ENCODE measurements at regions not wholly inside any gene's neighbourhood (a gene's known extent, or its start where the extent isn't known, plus 50 kb on each side); places are given as distances from the start of the nearest gene placed in this dataset.

GRCh38 chr18:78862395-78862794, 117.2 kb upstream of the SALL3 start:
- intact Hi-C loops (cut with micrococcal nuclease): no loop called here

GRCh38 chr18:78865056-78865598, 114.5 kb upstream of the SALL3 start:
- intact Hi-C loops (cut with micrococcal nuclease): no loop called here

- intact Hi-C loops (cut with micrococcal nuclease): no loop called here
Observed at GRCh38 chr18:78865771-78866310, 113.8 kb upstream of the SALL3 start.

- intact Hi-C loops (cut with micrococcal nuclease): no loop called here
Observed at GRCh38 chr18:78867131-78867530, 112.5 kb upstream of the SALL3 start.

- intact Hi-C loops (cut with micrococcal nuclease): no loop called here
Observed at GRCh38 chr18:78868330-78869316, 111.0 kb upstream of the SALL3 start.

GRCh38 chr18:78871618-78872017, 108.0 kb upstream of the SALL3 start:
- intact Hi-C loops (cut with micrococcal nuclease): no loop called here

DNA sequence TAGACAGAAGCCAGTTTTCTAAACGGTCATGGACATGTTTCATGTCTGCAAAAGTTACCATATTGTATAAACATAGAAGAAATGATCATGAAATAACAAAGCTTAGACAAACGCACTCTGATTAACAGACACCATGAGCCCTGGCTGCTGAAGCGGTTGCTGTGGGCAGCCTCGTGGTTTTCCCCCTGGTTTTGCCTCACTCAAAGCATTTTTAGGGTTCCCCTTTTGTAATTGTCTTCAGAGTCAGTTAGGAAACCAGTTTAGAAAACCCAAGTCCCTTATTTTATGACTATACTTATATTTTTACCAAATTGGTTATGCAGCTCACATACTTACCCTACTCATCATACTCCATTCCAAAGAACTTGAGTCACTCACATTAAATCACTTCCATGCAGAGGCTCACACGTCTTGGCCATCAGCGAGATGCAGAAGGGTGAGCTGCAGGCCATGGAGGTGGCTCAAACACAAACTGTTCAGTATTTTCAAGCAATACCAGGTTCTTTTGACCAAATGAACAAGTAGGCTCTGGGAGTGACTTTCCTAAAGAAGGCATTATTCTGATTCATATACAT, 105.6 kb upstream of the SALL3 start:
- intact Hi-C loops (cut with micrococcal nuclease): no loop called here

DNA sequence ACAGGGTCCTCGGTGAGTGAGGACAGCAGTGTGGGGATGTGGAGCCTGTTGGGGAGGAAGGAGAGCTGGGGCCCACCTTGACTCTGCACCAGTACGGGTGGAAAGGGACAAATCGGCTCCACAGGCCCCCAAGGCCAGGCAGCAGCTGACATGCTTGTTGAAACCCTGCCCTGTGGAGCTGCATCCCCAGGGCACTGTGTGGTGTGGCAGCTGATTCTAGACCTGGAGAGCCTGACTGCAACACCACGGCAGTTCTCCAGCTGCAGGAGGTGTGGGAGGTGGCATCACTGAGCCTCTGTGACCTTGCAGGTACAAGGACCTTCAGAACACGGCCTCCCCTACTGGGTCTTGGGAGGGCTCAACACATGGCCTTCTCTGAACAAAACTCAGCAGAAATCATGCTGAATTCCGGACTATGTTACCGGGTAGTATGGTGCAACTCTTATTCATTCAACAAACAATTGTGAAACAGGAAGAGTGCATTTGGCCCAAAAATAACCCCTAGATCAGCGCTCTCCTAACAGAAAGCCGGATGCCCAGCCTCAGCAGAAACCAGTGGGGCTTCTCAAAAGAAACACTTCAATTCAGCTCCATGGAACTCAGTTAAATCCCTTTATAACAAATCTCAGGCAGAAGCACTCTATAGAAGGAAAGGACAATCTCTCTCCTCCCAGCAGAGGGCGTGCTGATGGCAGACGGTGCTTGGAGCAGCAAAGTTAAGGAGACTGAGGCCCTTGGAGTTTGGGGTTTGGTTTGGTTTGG, 104.4 kb upstream of the SALL3 start:
- intact Hi-C loops (cut with micrococcal nuclease): loop anchor here (5.0 kb wide), 1 partner anchor 767 kb away; no protein-coding TSS in a partner anchor

DNA sequence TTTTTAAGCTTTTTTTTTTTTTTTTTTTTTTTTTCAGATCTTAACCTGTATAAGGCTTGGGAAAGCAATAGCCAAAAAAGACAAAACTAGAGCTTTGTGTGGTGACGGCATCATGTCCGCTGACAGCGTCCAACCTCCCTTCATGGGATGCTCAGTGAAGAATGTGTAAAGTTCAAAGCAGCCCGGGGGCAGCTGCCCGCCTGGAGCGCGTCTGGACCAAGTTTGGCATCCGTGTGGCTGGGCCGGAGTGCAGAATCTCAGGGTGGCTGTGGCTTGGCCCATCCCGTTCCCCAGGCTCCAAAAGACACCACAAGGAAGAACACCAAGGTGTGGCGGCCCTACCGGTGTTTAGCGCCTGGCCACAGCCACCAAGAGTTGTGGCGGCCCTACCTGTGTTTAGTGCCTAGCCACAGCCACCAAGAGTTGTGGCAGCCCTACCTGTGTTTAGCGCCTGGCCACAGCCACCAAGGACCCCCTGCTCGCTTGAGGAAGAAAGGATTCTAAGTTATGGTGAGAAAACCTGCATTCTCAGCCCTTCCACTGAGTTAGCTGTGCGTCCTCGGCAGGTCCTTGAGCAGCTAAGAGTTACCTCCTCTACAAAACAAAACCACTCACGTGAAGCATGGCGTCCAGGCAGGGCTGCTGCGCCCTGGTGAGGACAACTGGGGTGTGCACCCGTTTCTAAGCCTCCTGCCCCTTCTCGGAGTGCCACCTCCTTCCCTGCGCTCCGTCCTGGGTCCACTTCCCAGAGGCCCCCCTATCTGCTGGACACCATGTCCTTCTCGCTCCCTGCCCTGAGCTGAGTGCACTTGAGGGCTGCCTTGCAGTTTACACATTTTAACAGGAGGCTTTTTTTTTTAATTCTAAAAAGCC, 103.6 kb upstream of the SALL3 start:
- intact Hi-C loops (cut with micrococcal nuclease): loop anchor here (5.0 kb wide), 1 partner anchor 766 kb away; no protein-coding TSS in a partner anchor

- intact Hi-C loops (cut with micrococcal nuclease): loop anchor here (5.0 kb wide), 1 partner anchor 765 kb away; no protein-coding TSS in a partner anchor
Observed at GRCh38 chr18:78876868-78877267, 102.8 kb upstream of the SALL3 start.

DNA sequence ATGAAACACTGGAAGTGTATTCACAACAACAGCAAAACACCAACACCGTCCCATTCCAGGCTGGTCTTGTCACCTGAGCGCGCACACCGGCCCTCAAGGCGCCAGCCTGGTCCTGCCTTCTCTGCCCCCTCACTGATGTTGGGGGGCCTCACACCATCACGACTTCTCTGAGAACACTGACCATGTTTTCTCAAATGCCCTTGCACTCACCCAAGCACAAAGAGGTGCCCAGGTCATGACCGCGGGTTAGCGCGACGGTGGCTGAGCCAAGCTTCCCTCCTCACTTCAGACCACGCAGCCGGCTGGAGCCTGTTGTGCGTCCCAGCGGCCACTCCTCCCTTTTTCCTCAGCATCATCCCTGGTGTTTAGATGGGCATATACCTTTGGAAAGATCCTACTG, 101.3 kb upstream of the SALL3 start:
- intact Hi-C loops (cut with micrococcal nuclease): loop anchor here (5.0 kb wide), 1 partner anchor 764 kb away; no protein-coding TSS in a partner anchor

DNA sequence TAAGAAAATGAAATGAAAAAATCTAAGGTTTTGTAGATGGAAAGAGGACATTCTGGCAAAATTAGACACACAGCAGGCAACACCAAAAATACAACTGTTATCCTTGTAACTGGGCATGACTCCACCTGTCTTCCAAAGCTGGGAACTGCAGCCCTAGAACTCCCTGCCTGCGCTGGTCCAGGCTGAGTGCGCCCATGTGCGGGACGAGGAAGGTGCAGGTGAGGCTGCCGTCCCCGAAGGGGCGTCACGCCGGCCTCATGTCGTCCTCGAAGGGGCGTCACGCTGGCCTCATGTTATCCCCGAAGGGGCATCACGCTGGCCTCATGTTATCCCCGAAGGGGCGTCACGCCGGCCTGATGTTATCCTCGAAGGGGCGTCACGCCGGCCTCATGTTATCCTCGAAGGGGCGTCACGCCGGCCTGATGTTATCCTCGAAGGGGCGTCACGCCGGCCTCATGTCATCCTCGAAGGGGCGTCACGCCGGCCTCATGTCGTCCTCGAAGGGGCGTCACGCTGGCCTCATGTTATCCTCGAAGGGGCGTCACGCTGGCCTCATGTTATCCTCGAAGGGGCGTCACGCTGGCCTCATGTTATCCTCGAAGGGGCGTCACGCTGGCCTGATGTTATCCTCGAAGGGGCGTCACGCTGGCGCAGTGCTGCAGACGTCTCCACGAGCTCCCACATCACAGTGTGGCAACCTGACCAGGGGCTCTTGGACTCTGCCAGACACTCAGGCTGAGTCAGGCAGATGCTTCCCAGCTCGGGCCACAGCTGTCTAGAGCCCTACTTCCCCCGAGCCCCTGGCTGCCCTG, 100.3 kb upstream of the SALL3 start:
- intact Hi-C loops (cut with micrococcal nuclease): loop anchor here (5.0 kb wide), 1 partner anchor 763 kb away; no protein-coding TSS in a partner anchor

DNA sequence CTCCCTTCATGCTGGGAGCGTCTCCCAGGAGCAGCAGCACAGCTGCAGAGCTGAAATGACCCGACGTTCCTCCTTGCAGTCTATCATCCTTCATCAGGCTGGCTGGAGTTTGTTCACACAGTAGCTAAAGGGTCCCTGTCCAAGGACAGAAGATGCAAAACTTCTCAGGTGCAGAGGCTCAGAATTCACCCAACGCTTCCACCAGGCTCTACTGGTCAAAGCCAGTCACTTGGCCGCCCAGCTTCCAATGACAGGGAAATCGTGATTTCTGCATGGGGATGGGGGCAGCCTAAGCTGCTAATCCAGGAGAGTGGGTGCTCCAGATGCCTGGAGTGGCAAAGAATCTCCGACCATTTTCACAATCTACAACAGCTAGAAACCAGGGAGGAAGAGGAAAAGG, 97.0 kb upstream of the SALL3 start:
- intact Hi-C loops (cut with micrococcal nuclease): no loop called here

GRCh38 chr18:78883501-78883900, 96.1 kb upstream of the SALL3 start:
- intact Hi-C loops (cut with micrococcal nuclease): no loop called here

- intact Hi-C loops (cut with micrococcal nuclease): no loop called here
Observed at GRCh38 chr18:78884502-78884901, 95.1 kb upstream of the SALL3 start.

GRCh38 chr18:78889250-78889649, 90.4 kb upstream of the SALL3 start:
- intact Hi-C loops (cut with micrococcal nuclease): no loop called here

DNA sequence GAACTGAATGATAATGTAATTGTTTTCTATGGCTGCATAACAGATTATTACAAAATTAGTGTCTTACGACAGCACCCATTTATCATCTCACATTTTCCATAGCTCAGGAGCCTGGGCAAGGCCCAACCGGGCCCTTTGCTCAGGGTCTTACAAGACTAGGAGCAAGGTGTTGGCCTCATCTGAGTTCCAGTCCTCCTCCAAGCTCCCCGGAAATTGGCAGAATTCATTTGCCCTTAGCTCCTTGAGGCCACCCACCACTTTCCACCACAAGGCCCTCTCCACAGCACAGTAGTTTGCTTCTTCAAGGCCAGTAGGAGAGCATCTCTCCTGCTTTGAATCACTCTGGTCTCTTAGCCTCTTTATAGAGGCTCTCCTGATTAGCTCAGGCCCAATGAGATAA, 89.2 kb upstream of the SALL3 start:
- intact Hi-C loops (cut with micrococcal nuclease): no loop called here

DNA sequence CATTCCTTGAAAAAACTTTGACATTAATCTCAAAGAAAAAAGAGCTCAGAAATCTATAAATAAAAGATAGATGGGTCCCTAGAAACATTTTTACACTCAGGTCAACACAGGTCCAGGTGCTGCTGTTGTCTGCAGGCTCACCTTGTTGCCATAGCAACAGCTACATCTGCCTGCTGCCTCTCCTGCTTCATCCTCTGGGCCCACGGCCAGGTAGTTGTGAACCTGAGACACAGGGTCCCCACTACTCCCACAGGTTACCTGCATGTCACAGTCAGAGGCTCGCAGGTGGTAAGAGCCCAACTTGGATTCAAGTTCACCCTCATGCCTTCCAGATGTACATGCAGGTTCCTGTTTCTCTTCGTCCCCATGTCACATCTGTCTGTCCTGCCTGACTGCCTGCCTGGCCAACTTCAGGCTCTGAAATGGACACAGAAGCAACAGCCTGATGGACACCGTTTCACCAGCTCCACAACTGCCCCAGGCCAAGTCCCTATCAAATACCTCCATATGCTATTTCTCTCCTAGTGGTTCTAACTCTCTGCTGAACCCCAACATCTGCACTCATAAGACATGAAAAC, 88.3 kb upstream of the SALL3 start:
- intact Hi-C loops (cut with micrococcal nuclease): no loop called here

DNA sequence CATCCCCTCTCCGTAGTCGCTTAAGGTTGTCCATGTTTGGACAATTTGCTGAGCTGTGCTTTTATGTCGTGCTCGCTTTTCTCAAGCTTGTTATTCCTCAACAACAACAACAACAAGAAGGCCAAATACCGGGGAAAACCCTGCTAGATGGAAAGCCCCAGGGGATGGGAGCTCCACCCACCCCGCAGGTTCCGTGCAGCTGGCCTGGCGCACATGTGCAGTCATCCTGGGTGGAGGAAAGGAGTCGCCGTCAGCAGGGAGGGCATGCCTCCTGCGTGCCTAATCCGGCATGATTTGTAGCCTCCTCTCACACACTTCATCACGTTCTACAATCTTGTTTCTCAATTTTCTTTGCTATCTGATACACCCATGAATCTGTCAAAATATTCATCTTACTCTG, 87.4 kb upstream of the SALL3 start:
- intact Hi-C loops (cut with micrococcal nuclease): no loop called here

Measured in T-helper 2 cell treated with Interferon-gamma antibody and Interleukin-4, amounts not matched to agents 100 ng/mL and 5 ng/mL, for 36 hours (primary cell).